ENCODE measurements at regions not wholly inside any gene's neighbourhood (a gene's known extent, or its start where the extent isn't known, plus 50 kb on each side); places are given as distances from the start of the nearest gene placed in this dataset.

DNA sequence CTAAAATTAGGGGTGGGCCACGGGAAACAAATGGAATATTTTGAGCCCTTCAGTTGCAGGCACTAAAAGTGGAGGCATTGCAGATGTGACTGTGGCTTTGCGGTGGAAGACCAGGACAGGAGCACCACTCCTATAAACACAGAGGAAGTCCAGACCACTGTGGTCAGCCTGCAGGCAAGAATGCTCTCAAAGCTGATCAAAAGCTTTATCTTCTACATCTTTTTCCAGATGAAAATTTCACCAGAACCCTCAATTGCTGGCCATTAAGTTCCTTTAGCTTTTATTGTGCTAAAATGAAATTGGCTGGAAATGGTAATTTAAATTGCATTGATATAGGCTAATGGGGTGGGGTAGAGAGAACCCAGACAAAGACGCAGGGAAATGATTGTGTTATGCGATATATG lies 208.8 kb downstream of the ERCC6L2 start:
- no peak overlapping the region for H2AFZ ChIP-seq (ENCODE audit: low read depth, low read length)
- H3K4me2 ChIP-seq (ENCODE audit: low read length) = no peak overlapping the region
- H3K4me3 ChIP-seq (ENCODE audit: low read length) = no peak overlapping the region
- no peaks in the 10 kb centered on the region for H4K20me1 ChIP-seq (ENCODE audit: insufficient read depth)
- TF ChIP-seq, protein P1, sequence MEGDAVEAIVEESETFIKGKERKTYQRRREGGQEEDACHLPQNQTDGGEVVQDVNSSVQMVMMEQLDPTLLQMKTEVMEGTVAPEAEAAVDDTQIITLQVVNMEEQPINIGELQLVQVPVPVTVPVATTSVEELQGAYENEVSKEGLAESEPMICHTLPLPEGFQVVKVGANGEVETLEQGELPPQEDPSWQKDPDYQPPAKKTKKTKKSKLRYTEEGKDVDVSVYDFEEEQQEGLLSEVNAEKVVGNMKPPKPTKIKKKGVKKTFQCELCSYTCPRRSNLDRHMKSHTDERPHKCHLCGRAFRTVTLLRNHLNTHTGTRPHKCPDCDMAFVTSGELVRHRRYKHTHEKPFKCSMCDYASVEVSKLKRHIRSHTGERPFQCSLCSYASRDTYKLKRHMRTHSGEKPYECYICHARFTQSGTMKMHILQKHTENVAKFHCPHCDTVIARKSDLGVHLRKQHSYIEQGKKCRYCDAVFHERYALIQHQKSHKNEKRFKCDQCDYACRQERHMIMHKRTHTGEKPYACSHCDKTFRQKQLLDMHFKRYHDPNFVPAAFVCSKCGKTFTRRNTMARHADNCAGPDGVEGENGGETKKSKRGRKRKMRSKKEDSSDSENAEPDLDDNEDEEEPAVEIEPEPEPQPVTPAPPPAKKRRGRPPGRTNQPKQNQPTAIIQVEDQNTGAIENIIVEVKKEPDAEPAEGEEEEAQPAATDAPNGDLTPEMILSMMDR (IDR thresholded peaks at IDR 0.05; ENCODE audit: poor library complexity, severe bottlenecking) = no peak
- TF ChIP-seq POLR2AphosphoS5 (IDR thresholded peaks at IDR 0.05) = no peak
- TF ChIP-seq, protein P2, sequence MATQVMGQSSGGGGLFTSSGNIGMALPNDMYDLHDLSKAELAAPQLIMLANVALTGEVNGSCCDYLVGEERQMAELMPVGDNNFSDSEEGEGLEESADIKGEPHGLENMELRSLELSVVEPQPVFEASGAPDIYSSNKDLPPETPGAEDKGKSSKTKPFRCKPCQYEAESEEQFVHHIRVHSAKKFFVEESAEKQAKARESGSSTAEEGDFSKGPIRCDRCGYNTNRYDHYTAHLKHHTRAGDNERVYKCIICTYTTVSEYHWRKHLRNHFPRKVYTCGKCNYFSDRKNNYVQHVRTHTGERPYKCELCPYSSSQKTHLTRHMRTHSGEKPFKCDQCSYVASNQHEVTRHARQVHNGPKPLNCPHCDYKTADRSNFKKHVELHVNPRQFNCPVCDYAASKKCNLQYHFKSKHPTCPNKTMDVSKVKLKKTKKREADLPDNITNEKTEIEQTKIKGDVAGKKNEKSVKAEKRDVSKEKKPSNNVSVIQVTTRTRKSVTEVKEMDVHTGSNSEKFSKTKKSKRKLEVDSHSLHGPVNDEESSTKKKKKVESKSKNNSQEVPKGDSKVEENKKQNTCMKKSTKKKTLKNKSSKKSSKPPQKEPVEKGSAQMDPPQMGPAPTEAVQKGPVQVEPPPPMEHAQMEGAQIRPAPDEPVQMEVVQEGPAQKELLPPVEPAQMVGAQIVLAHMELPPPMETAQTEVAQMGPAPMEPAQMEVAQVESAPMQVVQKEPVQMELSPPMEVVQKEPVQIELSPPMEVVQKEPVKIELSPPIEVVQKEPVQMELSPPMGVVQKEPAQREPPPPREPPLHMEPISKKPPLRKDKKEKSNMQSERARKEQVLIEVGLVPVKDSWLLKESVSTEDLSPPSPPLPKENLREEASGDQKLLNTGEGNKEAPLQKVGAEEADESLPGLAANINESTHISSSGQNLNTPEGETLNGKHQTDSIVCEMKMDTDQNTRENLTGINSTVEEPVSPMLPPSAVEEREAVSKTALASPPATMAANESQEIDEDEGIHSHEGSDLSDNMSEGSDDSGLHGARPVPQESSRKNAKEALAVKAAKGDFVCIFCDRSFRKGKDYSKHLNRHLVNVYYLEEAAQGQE (IDR thresholded peaks at IDR 0.05; ENCODE audit: borderline replicate concordance) = no peak
- no peak for TF ChIP-seq TAF1 (IDR thresholded peaks at IDR 0.05; ENCODE audit: low read depth)
- TF ChIP-seq EP300 (conservative IDR thresholded peaks at IDR 0.05; ENCODE audit: poor library complexity, severe bottlenecking) = no peak
- TF ChIP-seq EZH2 (IDR thresholded peaks at IDR 0.05; ENCODE audit: borderline replicate concordance, insufficient read depth, low read length, poor library complexity, severe bottlenecking) = no peak
- no peak for TF ChIP-seq MXI1 (conservative IDR thresholded peaks at IDR 0.05; ENCODE audit: poor library complexity, severe bottlenecking)
- TF ChIP-seq SMC3 (conservative IDR thresholded peaks at IDR 0.05; ENCODE audit: poor library complexity) = no peak
- TF ChIP-seq RAD21 (conservative IDR thresholded peaks at IDR 0.05) = no peak
- no peak overlapping the region for H3K9ac ChIP-seq (ENCODE audit: low read length)
- H3K9me2 ChIP-seq (ENCODE audit: insufficient read depth, low read length) = no peaks in the 10 kb centered on the region
- no peaks in the 10 kb centered on the region for H3K36me3 ChIP-seq (ENCODE audit: insufficient read depth, low read length)
- H3F3A ChIP-seq (ENCODE audit: insufficient read depth, low read length, poor library complexity, severe bottlenecking) = no peaks in the 10 kb centered on the region
- no peaks in the 10 kb centered on the region for H3K27me3 ChIP-seq (ENCODE audit: insufficient read depth, low read depth, low read length)
- no peak overlapping the region for H3K27ac ChIP-seq (ENCODE audit: low read length)
- no peaks in the 10 kb centered on the region for H3K9me3 ChIP-seq (ENCODE audit: low read length)
- H3K79me2 ChIP-seq (replicated peaks; ENCODE audit: insufficient read depth, low read length) = no peaks in the 10 kb centered on the region

DNA sequence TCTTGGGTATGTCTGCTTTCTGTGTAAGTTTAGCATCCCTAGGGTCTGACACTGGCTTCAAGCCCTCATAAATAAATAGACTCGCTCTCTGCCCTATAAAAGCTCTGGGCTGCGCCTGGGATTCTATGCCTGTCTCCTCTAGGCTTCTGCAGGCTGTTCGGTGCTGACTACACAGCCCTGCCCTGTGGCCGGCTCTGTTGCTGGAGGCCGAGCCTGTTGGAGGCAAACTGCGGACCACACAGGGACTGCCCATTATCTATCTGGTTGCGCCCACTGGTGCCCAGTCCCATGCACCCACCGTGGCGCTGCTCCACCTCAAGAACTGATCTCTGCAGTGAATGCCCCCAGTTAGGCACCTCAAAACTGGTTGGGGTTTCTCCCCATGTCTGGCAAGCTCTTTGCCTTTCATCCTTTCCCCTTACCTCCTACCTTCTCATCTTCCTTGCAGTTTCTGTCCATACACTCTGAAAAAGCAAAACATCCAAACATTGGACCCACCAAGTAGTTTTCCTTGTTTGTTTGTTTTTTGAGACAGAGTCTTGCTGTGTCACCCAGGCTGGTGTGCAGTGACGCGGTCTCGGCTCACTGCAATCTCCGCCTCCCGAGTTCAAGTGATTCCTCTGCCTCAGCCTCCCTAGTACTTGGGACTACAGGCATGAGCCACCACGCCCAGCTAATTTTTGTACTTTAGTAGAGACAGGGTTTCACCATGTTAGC lies 207.2 kb downstream of the ERCC6L2 start:
- H2AFZ ChIP-seq (ENCODE audit: low read depth, low read length) = no peak overlapping the region
- no peaks in the 10 kb centered on the region for H3K79me2 ChIP-seq (replicated peaks; ENCODE audit: insufficient read depth, low read length)
- no peaks in the 10 kb centered on the region for H4K20me1 ChIP-seq (ENCODE audit: insufficient read depth)
- no peaks in the 10 kb centered on the region for H3F3A ChIP-seq (ENCODE audit: insufficient read depth, low read length, poor library complexity, severe bottlenecking)
- no peaks in the 10 kb centered on the region for H3K9me2 ChIP-seq (ENCODE audit: insufficient read depth, low read length)
- H3K27ac ChIP-seq (ENCODE audit: low read length) = no peak overlapping the region
- H3K27me3 ChIP-seq (ENCODE audit: insufficient read depth, low read depth, low read length) = no peaks in the 10 kb centered on the region
- no peaks in the 10 kb centered on the region for H3K9me3 ChIP-seq (ENCODE audit: low read length)
- H3K9ac ChIP-seq (ENCODE audit: low read length) = no peak overlapping the region
- no peaks in the 10 kb centered on the region for H3K36me3 ChIP-seq (ENCODE audit: insufficient read depth, low read length)
- TF ChIP-seq RAD21 (conservative IDR thresholded peaks at IDR 0.05) (no peak), MXI1 (conservative IDR thresholded peaks at IDR 0.05; ENCODE audit: poor library complexity, severe bottlenecking) (no peak), POLR2AphosphoS5 (IDR thresholded peaks at IDR 0.05) (no peak), TAF1 (IDR thresholded peaks at IDR 0.05; ENCODE audit: low read depth) (no peak), EP300 (conservative IDR thresholded peaks at IDR 0.05; ENCODE audit: poor library complexity, severe bottlenecking) (no peak), SMC3 (conservative IDR thresholded peaks at IDR 0.05; ENCODE audit: poor library complexity) (no peak), EZH2 (IDR thresholded peaks at IDR 0.05; ENCODE audit: borderline replicate concordance, insufficient read depth, low read length, poor library complexity, severe bottlenecking) (no peak)
- TF ChIP-seq, protein P2 (IDR thresholded peaks at IDR 0.05; ENCODE audit: borderline replicate concordance) = no peak
- TF ChIP-seq, protein P1 (IDR thresholded peaks at IDR 0.05; ENCODE audit: poor library complexity, severe bottlenecking) = no peak
- no peak overlapping the region for H3K4me2 ChIP-seq (ENCODE audit: low read length)
- no peak overlapping the region for H3K4me3 ChIP-seq (ENCODE audit: low read length)

Data from neural cell (in vitro differentiated cells).